ENCODE measurements at regions not wholly inside any gene's neighbourhood (a gene's known extent, or its start where the extent isn't known, plus 50 kb on each side); places are given as distances from the start of the nearest gene placed in this dataset.

GRCh38 chr12:75581515-75581914, 70.1 kb upstream of the KRR1 start:
- no peak for DNase-seq

- no peak for DNase-seq
Measured at GRCh38 chr12:75579552-75579951, 68.1 kb upstream of the KRR1 start.

- no peak for DNase-seq
Measured at GRCh38 chr12:75578546-75578945, 67.1 kb upstream of the KRR1 start.

GRCh38 chr12:75577812-75578211, 66.4 kb upstream of the KRR1 start:
- no peak for DNase-seq

GRCh38 chr12:75571656-75572205, 60.3 kb upstream of the KRR1 start:
- no peak for DNase-seq

- DNase-seq, result no peak
Measured at GRCh38 chr12:75571204-75571603, 59.8 kb upstream of the KRR1 start.

GRCh38 chr12:75568801-75569200, 57.4 kb upstream of the KRR1 start:
- no peak for DNase-seq

- no peak for DNase-seq
Measured at GRCh38 chr12:75568393-75568792, 57.0 kb upstream of the KRR1 start.

GRCh38 chr12:75565795-75566194, 54.4 kb upstream of the KRR1 start:
- DNase-seq, result no peak

- DNase-seq, result no peak
Measured at GRCh38 chr12:75564852-75565251, 53.4 kb upstream of the KRR1 start.

- no peak for DNase-seq
Measured at GRCh38 chr12:75564398-75564797, 53.0 kb upstream of the KRR1 start.

GRCh38 chr12:75563351-75563750, 51.9 kb upstream of the KRR1 start:
- no peak for DNase-seq

GRCh38 chr12:75561921-75562320, 50.5 kb upstream of the KRR1 start:
- no peak for DNase-seq
